Fibroblast of mammary gland (primary cell): ENCODE measurements at regions not wholly inside any gene's neighbourhood (a gene's known extent, or its start where the extent isn't known, plus 50 kb on each side); places are given as distances from the start of the nearest gene placed in this dataset.

ENCODE experiments used
- DNase-seq: peaks from one replicate; pipeline ENCODE4 v3.0.0-alpha.2; 2010; ENCODE audit warnings: low read depth
- H3K4me3 ChIP-seq: 2 replicates; pipeline ENCODE4 v1.5.1; 2011; ENCODE audit warnings: low read depth, mild to moderate bottlenecking, low read length, moderate library complexity; ENCODE audit not compliant: control insufficient read depth
- CTCF ChIP-seq: conservative IDR thresholded peaks from 2 replicates; pipeline ENCODE4 v1.5.1; 2011; ENCODE audit warnings: low read depth, low read length, inconsistent platforms; ENCODE audit not compliant: control insufficient read depth, insufficient read depth

GRCh38 chr6:95087394-95088097 is 489.8 kb upstream of the MANEA start:
- no peak for TF ChIP-seq CTCF
- DNase-seq: peak; percentile 66
- no peak overlapping the region for H3K4me3 ChIP-seq

GRCh38 chr6:95091823-95092436 is 485.4 kb upstream of the MANEA start:
- no peak overlapping the region for H3K4me3 ChIP-seq
- peak; percentile 55 for TF ChIP-seq CTCF
- peak; percentile 63 for DNase-seq

GRCh38 chr6:95093154-95093553 is 484.2 kb upstream of the MANEA start:
- DNase-seq: no peak
- TF ChIP-seq CTCF: no peak
- H3K4me3 ChIP-seq: no peak overlapping the region

- H3K4me3 ChIP-seq: no peak overlapping the region
- no peak for TF ChIP-seq CTCF
- peak; percentile 39 for DNase-seq
Observed at GRCh38 chr6:95094751-95095663, 482.3 kb upstream of the MANEA start.

GRCh38 chr6:95095855-95096254 is 481.5 kb upstream of the MANEA start:
- TF ChIP-seq CTCF: no peak
- DNase-seq: no peak
- no peak overlapping the region for H3K4me3 ChIP-seq

- no peak overlapping the region for H3K4me3 ChIP-seq
- TF ChIP-seq CTCF: no peak
- DNase-seq: no peak
Observed at GRCh38 chr6:95099410-95099809, 477.9 kb upstream of the MANEA start.
